NCI-H2196 treated with DMSO at 0.1 percent for 48 hours (cell line): ENCODE measurements at regions not wholly inside any gene's neighbourhood (a gene's known extent, or its start where the extent isn't known, plus 50 kb on each side); places are given as distances from the start of the nearest gene placed in this dataset.

Experiments used
- DNase-seq: peaks from one replicate; lab custom pipeline; 2025; ENCODE audit not compliant: unreplicated experiment; lab: John Stamatoyannopoulos, UW

- DNase-seq = no peak
Measured at GRCh38 chr11:116536416-116536815, 236.4 kb downstream of the BUD13 start.

GRCh38 chr11:116535994-116536393 lies 236.8 kb downstream of the BUD13 start:
- DNase-seq = no peak

GRCh38 chr11:116535120-116535519 lies 237.7 kb downstream of the BUD13 start:
- no peak for DNase-seq

- no peak for DNase-seq
Measured at GRCh38 chr11:116534270-116534975, 238.4 kb downstream of the BUD13 start.

- DNase-seq = no peak
Measured at GRCh38 chr11:116533186-116533825, 239.5 kb downstream of the BUD13 start.

GRCh38 chr11:116532066-116532465 lies 240.7 kb downstream of the BUD13 start:
- DNase-seq = no peak

GRCh38 chr11:116530705-116531104 lies 242.1 kb downstream of the BUD13 start:
- no peak for DNase-seq

GRCh38 chr11:116529271-116529670 lies 243.5 kb downstream of the BUD13 start:
- DNase-seq = no peak

- DNase-seq = no peak
Measured at GRCh38 chr11:116527180-116527991, 245.4 kb downstream of the BUD13 start.

GRCh38 chr11:116525961-116526495 lies 246.8 kb downstream of the BUD13 start:
- no peak for DNase-seq

GRCh38 chr11:116519499-116519898 lies 253.3 kb downstream of the BUD13 start:
- DNase-seq = no peak

- DNase-seq = no peak
Measured at GRCh38 chr11:116518141-116518540, 254.6 kb downstream of the BUD13 start.

GRCh38 chr11:116517584-116517983 lies 255.2 kb downstream of the BUD13 start:
- DNase-seq = no peak

GRCh38 chr11:116517077-116517476 lies 255.7 kb downstream of the BUD13 start:
- DNase-seq = no peak

GRCh38 chr11:116515664-116516184 lies 257.1 kb downstream of the BUD13 start:
- DNase-seq = peak; percentile 74

GRCh38 chr11:116513894-116514293 lies 258.9 kb downstream of the BUD13 start:
- DNase-seq = no peak

- DNase-seq = no peak
Measured at GRCh38 chr11:116513278-116513823, 259.4 kb downstream of the BUD13 start.

GRCh38 chr11:116512841-116513240 lies 259.9 kb downstream of the BUD13 start:
- no peak for DNase-seq

GRCh38 chr11:116511684-116512083 lies 261.1 kb downstream of the BUD13 start:
- no peak for DNase-seq

GRCh38 chr11:116510886-116511650 lies 261.7 kb downstream of the BUD13 start:
- DNase-seq = no peak
